Lower leg skin (tissue), 3 donors: ENCODE measurements at regions not wholly inside any gene's neighbourhood (a gene's known extent, or its start where the extent isn't known, plus 50 kb on each side); places are given as distances from the start of the nearest gene placed in this dataset.

ENCODE experiments used
- POLR2A ChIP-seq, 2 donors: fragments of 450-650 bp; IDR thresholded peaks; one replicate each; pipeline ENCODE4 v1.6.1; 2016 to 2017; ENCODE audit warnings: antibody characterized with exemption in 2 of 2, mild to moderate bottlenecking in 1 of 2, moderate library complexity in 1 of 2
- TF ChIP-seq, protein P1 (sequence below), 3 donors: fragments of 450-650 bp; IDR thresholded peaks; one replicate each; pipeline ENCODE4 v1.5.1; 2016; ENCODE audit warnings: antibody characterized with exemption in 3 of 3, mild to moderate bottlenecking in 3 of 3, moderate library complexity in 2 of 3

DNA sequence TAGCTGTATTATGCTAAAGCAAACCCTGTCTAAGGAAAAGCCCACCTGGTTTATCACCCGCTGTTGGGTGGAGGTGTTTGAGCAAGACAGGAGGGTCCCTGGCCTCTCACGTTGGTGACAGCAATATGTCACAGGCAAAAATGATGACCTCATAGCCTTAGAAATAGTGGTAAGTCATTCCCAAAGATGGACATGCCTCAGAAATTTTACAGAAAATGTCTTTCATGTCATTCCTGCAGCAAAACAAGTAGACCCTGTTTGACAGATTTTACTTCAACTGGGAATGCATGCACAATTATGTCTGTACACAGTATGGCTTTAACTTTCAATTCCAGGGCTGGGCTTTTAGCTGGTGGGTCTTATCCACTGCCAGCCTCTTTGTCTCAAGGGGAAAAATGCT lies 362.3 kb upstream of the C2CD4B start:
- TF ChIP-seq, protein P1, sequence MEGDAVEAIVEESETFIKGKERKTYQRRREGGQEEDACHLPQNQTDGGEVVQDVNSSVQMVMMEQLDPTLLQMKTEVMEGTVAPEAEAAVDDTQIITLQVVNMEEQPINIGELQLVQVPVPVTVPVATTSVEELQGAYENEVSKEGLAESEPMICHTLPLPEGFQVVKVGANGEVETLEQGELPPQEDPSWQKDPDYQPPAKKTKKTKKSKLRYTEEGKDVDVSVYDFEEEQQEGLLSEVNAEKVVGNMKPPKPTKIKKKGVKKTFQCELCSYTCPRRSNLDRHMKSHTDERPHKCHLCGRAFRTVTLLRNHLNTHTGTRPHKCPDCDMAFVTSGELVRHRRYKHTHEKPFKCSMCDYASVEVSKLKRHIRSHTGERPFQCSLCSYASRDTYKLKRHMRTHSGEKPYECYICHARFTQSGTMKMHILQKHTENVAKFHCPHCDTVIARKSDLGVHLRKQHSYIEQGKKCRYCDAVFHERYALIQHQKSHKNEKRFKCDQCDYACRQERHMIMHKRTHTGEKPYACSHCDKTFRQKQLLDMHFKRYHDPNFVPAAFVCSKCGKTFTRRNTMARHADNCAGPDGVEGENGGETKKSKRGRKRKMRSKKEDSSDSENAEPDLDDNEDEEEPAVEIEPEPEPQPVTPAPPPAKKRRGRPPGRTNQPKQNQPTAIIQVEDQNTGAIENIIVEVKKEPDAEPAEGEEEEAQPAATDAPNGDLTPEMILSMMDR (IDR thresholded peaks at IDR 0.05) = no peak
- TF ChIP-seq POLR2A (IDR thresholded peaks at IDR 0.05) = no peak
